Glutamatergic neuron (in vitro differentiated cells): ENCODE measurements at regions not wholly inside any gene's neighbourhood (a gene's known extent, or its start where the extent isn't known, plus 50 kb on each side); places are given as distances from the start of the nearest gene placed in this dataset.

Experiments used
- DNase-seq: peaks from one replicate; pipeline ENCODE4 v3.0.0; 2022
- H3K27ac Mint-ChIP-seq: one replicate; pipeline ENCODE4 v1.8.0; 2020; ENCODE audit warnings: mild to moderate bottlenecking, mixed read lengths, inconsistent platforms; ENCODE audit not compliant: unreplicated experiment
- H3K27me3 Mint-ChIP-seq: one replicate; pipeline ENCODE4 v1.8.0; 2020; ENCODE audit warnings: mild to moderate bottlenecking, moderate library complexity, mixed read lengths, inconsistent platforms; ENCODE audit not compliant: unreplicated experiment
- H3K36me3 Mint-ChIP-seq: one replicate; pipeline ENCODE4 v1.8.0; 2020; ENCODE audit warnings: mild to moderate bottlenecking, mixed read lengths, inconsistent platforms; ENCODE audit not compliant: unreplicated experiment
- H3K4me1 Mint-ChIP-seq: one replicate; pipeline ENCODE4 v1.8.0; 2020; ENCODE audit warnings: mild to moderate bottlenecking, low read depth, mixed read lengths, inconsistent platforms; ENCODE audit not compliant: unreplicated experiment
- H3K4me3 Mint-ChIP-seq: one replicate; pipeline ENCODE4 v1.8.0; 2020; ENCODE audit warnings: mild to moderate bottlenecking, mixed read lengths, inconsistent platforms; ENCODE audit not compliant: unreplicated experiment
- H3K9me3 Mint-ChIP-seq: one replicate; pipeline ENCODE4 v1.8.0; 2020; ENCODE audit warnings: mild to moderate bottlenecking, moderate library complexity, mixed read lengths, inconsistent platforms; ENCODE audit not compliant: unreplicated experiment
- CTCF ChIP-seq: fragments of 200-600 bp; sonication (generic); IDR thresholded peaks from one replicate; pipeline ENCODE4 v1.5.0; 2021; ENCODE audit not compliant: partially characterized antibody, unreplicated experiment

DNA sequence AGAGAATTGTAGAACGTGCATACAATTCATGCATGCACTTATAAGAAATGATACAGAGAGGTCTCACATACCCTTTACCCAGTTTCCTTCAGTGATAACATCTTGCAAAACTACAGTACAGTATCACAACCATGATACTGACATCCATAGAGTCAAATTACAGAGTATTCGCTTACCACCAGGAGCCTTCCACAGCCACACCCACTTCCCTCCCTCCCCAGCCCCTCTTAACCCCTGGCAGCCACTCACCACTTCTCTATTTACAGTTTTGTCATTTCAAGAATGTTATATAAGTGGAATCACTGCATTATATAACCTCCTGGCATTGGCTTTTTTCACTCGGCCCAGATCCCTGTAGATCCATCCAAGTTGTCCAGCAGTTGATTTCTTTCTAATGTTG, 143.8 kb downstream of the ZNF248 start:
- no peaks in the 10 kb centered on the region for H3K4me1 Mint-ChIP-seq
- H3K36me3 Mint-ChIP-seq = peaks cover 8% of the 10 kb centered on the region
- no peaks in the 10 kb centered on the region for H3K27me3 Mint-ChIP-seq
- DNase-seq = no peak
- H3K4me3 Mint-ChIP-seq = no peak overlapping the region
- H3K27ac Mint-ChIP-seq = no peak overlapping the region
- TF ChIP-seq CTCF = no peak
- peaks cover 9% of the 10 kb centered on the region for H3K9me3 Mint-ChIP-seq

- Mint-ChIP-seq H3K4me1 (no peaks in the 10 kb centered on the region), H3K36me3 (peaks cover 3% of the 10 kb centered on the region), H3K9me3 (peaks cover 10% of the 10 kb centered on the region), H3K27ac (no peak overlapping the region), H3K27me3 (no peaks in the 10 kb centered on the region), H3K4me3 (no peak overlapping the region)
- TF ChIP-seq CTCF = no peak
- DNase-seq = no peak
Observed at GRCh38 chr10:37713132-37713501, 144.3 kb downstream of the ZNF248 start.

GRCh38 chr10:37712489-37713131, 144.8 kb downstream of the ZNF248 start:
- DNase-seq = no peak
- Mint-ChIP-seq H3K27ac (no peak overlapping the region), H3K36me3 (peaks cover 3% of the 10 kb centered on the region), H3K9me3 (peaks cover 10% of the 10 kb centered on the region), H3K4me3 (no peak overlapping the region), H3K27me3 (no peaks in the 10 kb centered on the region), H3K4me1 (no peaks in the 10 kb centered on the region)
- TF ChIP-seq CTCF = no peak

DNA sequence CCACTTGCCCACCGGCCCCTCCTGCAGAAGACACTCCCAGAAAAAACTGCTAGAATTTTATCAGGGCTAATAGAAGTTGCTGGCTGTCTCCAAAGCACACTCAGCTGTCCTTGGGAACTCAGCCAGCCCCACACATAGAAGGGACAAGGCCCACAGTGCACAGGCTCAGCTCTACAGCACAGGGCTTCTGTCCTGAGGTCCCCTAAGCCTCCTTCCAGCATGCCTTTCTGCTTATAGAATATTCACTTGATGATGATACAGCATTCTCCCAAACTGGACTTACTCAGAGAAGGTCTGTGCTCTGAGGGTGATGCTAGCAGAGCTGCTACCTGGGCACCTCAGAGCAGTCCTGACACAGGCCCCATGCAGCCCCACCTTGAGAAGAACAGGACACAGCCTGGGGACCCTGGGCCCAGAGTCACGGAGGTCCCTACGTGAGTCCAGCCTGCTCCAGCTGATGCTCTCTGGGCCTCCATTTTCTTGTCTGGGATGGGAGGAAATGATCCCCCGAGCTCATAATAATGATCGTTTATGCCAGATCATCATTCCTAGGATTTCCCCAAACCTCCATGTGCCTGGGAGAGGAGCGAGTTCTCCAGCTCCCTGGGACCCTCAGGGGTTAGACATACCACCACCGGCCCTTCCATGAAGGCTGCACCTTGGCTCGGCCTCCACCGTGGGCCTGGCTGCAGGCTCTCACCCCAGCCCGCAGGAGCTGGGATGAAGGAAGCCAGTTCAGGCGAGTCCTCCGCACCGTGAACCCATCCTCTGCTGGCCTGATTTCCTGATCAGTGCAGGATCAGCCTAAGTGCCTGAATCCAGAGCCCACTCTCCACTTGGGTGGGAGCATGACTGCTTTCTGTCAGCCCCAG, 145.6 kb downstream of the ZNF248 start:
- H3K27ac Mint-ChIP-seq = no peak overlapping the region
- H3K27me3 Mint-ChIP-seq = no peaks in the 10 kb centered on the region
- no peaks in the 10 kb centered on the region for H3K36me3 Mint-ChIP-seq
- H3K4me3 Mint-ChIP-seq = no peak overlapping the region
- DNase-seq = no peak
- H3K4me1 Mint-ChIP-seq = no peaks in the 10 kb centered on the region
- TF ChIP-seq CTCF = no peak
- H3K9me3 Mint-ChIP-seq = peaks cover 10% of the 10 kb centered on the region
